ENCODE measurements at regions not wholly inside any gene's neighbourhood (a gene's known extent, or its start where the extent isn't known, plus 50 kb on each side); places are given as distances from the start of the nearest gene placed in this dataset.

GRCh38 chr10:78995987-78996791, 72.6 kb upstream of the ZMIZ1 start:
- Histone ChIP-seq H3K4me3 (no peak overlapping the region), H3K27ac (no peak overlapping the region), H3K4me1 (peaks cover 15% of the 10 kb centered on the region), H3K36me3 (ENCODE audit: insufficient read depth in 1 of 2, low read depth in 1 of 2) (no peaks in the 10 kb centered on the region), H3K9me3 (no peaks in the 10 kb centered on the region), H3K27me3 (ENCODE audit: insufficient read depth in 3 of 3, low read length in 2 of 3) (no peaks in the 10 kb centered on the region)
- ATAC-seq (no peak), DNase-seq (peak in 1 of 2 donors; percentile 41)
- 81 to 90% (median 84%) methylated on average over 14 of the region's 14 CpGs for WGBS, 3 donors
- no peak for TF ChIP-seq CTCF (IDR thresholded peaks at IDR 0.05)
- intact Hi-C loops (cut with DNase I), result no loop called here

GRCh38 chr10:78996792-78997129, 72.0 kb upstream of the ZMIZ1 start:
- no peaks in the 10 kb centered on the region for H3K9me3 ChIP-seq
- ATAC-seq, result no peak
- intact Hi-C loops (cut with DNase I), result no loop called here
- WGBS, 3 donors, result 88 to 96% (median 88%) methylated on average over 3 of the region's 3 CpGs
- no peak overlapping the region for H3K4me3 ChIP-seq
- H3K27me3 ChIP-seq (ENCODE audit: insufficient read depth in 3 of 3, low read length in 2 of 3), result no peaks in the 10 kb centered on the region
- no peak for DNase-seq
- peaks cover 15% of the 10 kb centered on the region for H3K4me1 ChIP-seq
- no peaks in the 10 kb centered on the region for H3K36me3 ChIP-seq (ENCODE audit: insufficient read depth in 1 of 2, low read depth in 1 of 2)
- peak overlapping the region; percentile 59 for H3K27ac ChIP-seq
- no peak for TF ChIP-seq CTCF (IDR thresholded peaks at IDR 0.05)

GRCh38 chr10:78997635-78998618, 70.8 kb upstream of the ZMIZ1 start:
- H3K27ac ChIP-seq, result peak overlapping the region; percentile 59
- DNase-seq, result peak in 1 of 2 donors; percentile 64

More at GRCh38 chr10:78997635-78998618, 70.8 kb upstream of the ZMIZ1 start:
- peaks cover 25% of the 10 kb centered on the region for H3K4me1 ChIP-seq
- peak; percentile 70 to 88 (median 83) for ATAC-seq
- TF ChIP-seq CTCF (IDR thresholded peaks at IDR 0.05), result no peak
- no peaks in the 10 kb centered on the region for H3K36me3 ChIP-seq (ENCODE audit: insufficient read depth in 1 of 2, low read depth in 1 of 2)
- no peak overlapping the region for H3K4me3 ChIP-seq
- WGBS, 3 donors, result 68 to 75% (median 72%) methylated on average over 10 of the region's 10 CpGs
- H3K27me3 ChIP-seq (ENCODE audit: insufficient read depth in 3 of 3, low read length in 2 of 3), result no peaks in the 10 kb centered on the region
- no peaks in the 10 kb centered on the region for H3K9me3 ChIP-seq
- intact Hi-C loops (cut with DNase I), result no loop called here
